NB4 (cell line): ENCODE measurements at regions not wholly inside any gene's neighbourhood (a gene's known extent, or its start where the extent isn't known, plus 50 kb on each side); places are given as distances from the start of the nearest gene placed in this dataset.

Experiments used
- CTCF ChIP-seq: IDR thresholded peaks from one replicate; pipeline ENCODE4 v1.5.1; 2012; ENCODE audit warnings: low read depth, low read length
- POLR2A ChIP-seq: IDR thresholded peaks from 2 replicates; pipeline ENCODE4 v1.6.1; 2011; ENCODE audit warnings: mild to moderate bottlenecking; ENCODE audit not compliant: insufficient read length; ENCODE audit errors: extremely low read depth

DNA sequence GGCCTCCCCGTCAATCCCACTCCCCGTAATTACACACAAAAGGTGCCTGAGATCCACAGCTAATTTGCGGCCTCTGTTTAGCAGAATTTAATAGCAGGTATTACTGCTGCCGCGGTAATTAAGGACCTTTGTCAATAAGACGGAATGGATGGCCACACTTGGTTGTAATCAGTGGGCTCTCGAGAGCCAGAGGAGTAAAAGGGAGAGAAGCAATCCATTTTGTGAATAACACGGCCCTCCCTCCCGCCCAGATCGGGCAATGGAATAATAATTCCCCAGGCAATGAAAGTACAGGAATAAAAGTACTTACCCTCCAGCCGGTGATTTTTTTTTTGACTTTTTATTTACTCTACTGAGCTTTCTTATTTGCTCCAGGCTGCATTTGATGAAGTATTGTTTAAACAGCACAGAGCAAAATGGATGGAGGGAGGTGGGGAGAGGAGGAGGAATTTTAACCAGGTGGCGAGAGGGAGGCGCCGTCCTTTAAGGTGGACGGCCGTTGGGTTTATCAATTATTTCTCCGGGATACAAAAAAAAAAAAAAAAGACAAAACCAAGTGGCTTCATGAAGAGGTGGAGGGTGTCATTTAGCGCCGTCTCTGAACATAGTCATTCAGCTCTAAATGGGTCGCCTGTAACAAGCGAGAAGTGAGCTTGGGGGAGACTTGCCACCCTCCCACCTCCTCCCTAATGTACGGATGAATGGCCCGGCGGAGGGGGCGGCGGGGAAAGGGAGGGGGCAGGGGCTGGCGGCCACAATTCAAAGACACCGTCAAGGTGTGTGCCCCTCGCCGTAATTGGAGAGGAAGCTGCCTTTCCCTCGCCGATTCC is 120.3 kb downstream of the BUB3 start:
- TF ChIP-seq CTCF (no peak), POLR2A (no peak)
